Activated CD4-positive, alpha-beta T cell treated with anti-CD3 and anti-CD28 coated beads, Interleukin-2, amount 10 ng/mL, durations not matched to agents 24 days and 14 days (primary cell): ENCODE measurements at regions not wholly inside any gene's neighbourhood (a gene's known extent, or its start where the extent isn't known, plus 50 kb on each side); places are given as distances from the start of the nearest gene placed in this dataset.

Experiments used
- DNase-seq: peaks from one replicate; pipeline ENCODE4 v3.0.0; 2022
- H3K27ac Mint-ChIP-seq: one replicate; pipeline ENCODE4 v1.8.0; 2022; ENCODE audit warnings: mild to moderate bottlenecking, mixed read lengths
- H3K27me3 Mint-ChIP-seq: one replicate; pipeline ENCODE4 v1.8.0; 2022; ENCODE audit warnings: mixed read lengths
- H3K36me3 Mint-ChIP-seq: one replicate; pipeline ENCODE4 v1.8.0; 2022; ENCODE audit warnings: low read depth, mild to moderate bottlenecking, mixed read lengths
- H3K4me1 Mint-ChIP-seq: one replicate; pipeline ENCODE4 v1.8.0; 2021; ENCODE audit warnings: mixed read lengths
- H3K4me3 Mint-ChIP-seq: one replicate; pipeline ENCODE4 v1.8.0; 2022; ENCODE audit warnings: mild to moderate bottlenecking, moderate library complexity, mixed read lengths
- H3K9me3 Mint-ChIP-seq: one replicate; pipeline ENCODE4 v1.8.0; 2021; ENCODE audit warnings: mixed read lengths
- intact Hi-C: fragments of 100-400 bp; cut with micrococcal nuclease; formaldehyde crosslinking; loops from one replicate; pipeline ENCODE4 v1.15.1; 2023

DNA sequence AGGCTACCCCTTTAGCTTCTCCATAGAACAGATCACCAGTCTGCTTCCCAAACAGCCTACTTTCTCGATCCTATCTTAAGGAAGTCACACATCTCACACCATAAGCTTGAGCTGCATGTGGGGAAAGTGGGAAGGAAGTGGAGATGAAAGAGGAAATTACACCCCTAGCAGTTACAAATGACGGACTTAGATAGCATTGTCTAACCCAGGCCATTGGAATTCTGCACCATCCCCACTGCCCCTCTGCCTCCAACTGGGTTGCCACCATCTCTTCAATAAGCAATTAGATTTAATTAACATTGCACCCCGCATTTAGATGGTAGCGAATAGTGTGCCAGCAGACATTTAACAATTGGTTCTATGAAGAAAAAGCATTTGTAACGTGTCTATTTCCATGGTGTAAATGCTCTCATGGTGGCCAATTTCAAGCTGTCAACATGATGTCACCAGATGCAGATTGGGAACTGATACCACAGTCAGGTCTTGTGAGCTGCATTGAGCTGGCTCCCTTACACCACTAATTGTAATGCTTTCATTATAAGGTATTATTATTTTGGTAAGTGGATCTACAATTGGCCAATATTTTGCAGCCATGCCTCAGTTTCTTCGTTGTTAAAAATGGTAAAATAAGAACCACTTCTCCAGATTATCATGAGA lies 124.7 kb downstream of the CD24 start:
- no peaks in the 10 kb centered on the region for H3K36me3 Mint-ChIP-seq
- H3K4me3 Mint-ChIP-seq, result no peak overlapping the region
- peaks cover 2% of the 10 kb centered on the region for H3K27me3 Mint-ChIP-seq
- H3K4me1 Mint-ChIP-seq, result peaks cover 2% of the 10 kb centered on the region
- no peak for DNase-seq
- H3K27ac Mint-ChIP-seq, result no peak overlapping the region
- intact Hi-C loops, result no loop called here
- no peaks in the 10 kb centered on the region for H3K9me3 Mint-ChIP-seq

DNA sequence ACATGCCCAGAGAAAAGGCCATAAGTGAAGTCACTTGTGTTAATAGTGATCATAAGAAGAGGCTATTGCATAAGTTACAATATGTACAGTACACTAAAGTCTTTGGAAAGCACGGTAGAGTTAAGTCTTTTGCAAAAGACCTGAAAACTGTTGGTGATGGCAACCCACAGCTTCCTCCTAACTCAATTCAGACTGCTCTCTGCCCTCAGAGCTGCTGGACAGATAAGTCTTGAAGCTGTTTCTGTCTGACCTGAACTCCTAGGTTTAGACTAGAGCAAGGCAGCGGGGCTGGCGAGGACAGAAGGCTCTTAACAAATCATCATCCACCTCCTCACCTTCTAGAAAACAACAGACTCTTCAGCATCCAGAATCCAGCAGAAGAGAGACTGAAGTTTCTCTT lies 125.4 kb downstream of the CD24 start:
- Mint-ChIP-seq H3K27ac (no peak overlapping the region), H3K9me3 (no peaks in the 10 kb centered on the region), H3K36me3 (no peaks in the 10 kb centered on the region), H3K4me3 (no peak overlapping the region), H3K4me1 (peaks cover 4% of the 10 kb centered on the region), H3K27me3 (peaks cover 4% of the 10 kb centered on the region)
- DNase-seq, result no peak
- intact Hi-C loops, result no loop called here

DNA sequence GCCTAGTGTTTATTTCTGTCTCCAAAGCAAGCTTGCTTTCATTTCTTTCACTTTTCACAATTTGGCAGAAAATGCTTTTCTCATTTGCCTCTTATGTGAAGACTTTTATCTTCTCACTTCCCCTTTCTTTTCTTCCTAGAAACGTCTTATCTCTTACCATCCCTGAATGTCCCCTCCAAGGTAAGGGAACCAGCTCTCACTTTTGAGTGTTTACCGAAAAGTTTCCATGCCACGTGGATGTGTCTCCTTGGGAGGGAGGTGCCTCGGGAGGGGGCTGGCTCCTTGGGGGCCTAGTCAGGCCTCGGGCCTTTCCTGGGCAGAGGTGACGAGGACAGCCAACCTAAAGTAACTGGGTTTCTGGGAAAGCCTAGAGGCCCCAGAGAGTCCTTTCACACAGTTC lies 127.4 kb downstream of the CD24 start:
- DNase-seq, result no peak
- no peaks in the 10 kb centered on the region for H3K36me3 Mint-ChIP-seq
- no peak overlapping the region for H3K27ac Mint-ChIP-seq
- no peak overlapping the region for H3K4me3 Mint-ChIP-seq
- H3K9me3 Mint-ChIP-seq, result no peaks in the 10 kb centered on the region
- peaks cover 4% of the 10 kb centered on the region for H3K4me1 Mint-ChIP-seq
- intact Hi-C loops, result no loop called here
- H3K27me3 Mint-ChIP-seq, result peaks cover 15% of the 10 kb centered on the region

DNA sequence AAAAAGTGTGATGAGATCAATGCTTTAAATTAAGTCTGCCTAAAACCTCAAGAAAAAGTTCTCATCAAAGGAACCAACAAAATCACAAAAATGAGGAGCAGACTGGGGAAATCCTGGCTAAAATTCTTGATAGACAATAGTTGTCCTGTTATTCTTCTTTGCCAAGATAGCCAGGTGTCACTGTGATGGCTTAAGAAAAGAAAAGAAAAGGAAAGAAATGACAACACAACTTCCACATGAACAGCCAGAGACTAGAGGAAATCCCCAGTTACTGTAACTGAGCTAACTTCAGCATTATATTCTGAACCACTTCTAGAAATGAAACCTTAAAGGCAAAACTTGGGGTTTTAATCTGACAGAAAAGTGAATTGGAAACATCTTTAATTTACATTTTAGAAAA lies 129.6 kb downstream of the CD24 start:
- DNase-seq, result no peak
- intact Hi-C loops, result no loop called here
- H3K4me1 Mint-ChIP-seq, result peaks cover 4% of the 10 kb centered on the region
- no peak overlapping the region for H3K27ac Mint-ChIP-seq
- no peak overlapping the region for H3K4me3 Mint-ChIP-seq
- no peaks in the 10 kb centered on the region for H3K36me3 Mint-ChIP-seq
- no peaks in the 10 kb centered on the region for H3K9me3 Mint-ChIP-seq
- peaks cover 18% of the 10 kb centered on the region for H3K27me3 Mint-ChIP-seq

DNA sequence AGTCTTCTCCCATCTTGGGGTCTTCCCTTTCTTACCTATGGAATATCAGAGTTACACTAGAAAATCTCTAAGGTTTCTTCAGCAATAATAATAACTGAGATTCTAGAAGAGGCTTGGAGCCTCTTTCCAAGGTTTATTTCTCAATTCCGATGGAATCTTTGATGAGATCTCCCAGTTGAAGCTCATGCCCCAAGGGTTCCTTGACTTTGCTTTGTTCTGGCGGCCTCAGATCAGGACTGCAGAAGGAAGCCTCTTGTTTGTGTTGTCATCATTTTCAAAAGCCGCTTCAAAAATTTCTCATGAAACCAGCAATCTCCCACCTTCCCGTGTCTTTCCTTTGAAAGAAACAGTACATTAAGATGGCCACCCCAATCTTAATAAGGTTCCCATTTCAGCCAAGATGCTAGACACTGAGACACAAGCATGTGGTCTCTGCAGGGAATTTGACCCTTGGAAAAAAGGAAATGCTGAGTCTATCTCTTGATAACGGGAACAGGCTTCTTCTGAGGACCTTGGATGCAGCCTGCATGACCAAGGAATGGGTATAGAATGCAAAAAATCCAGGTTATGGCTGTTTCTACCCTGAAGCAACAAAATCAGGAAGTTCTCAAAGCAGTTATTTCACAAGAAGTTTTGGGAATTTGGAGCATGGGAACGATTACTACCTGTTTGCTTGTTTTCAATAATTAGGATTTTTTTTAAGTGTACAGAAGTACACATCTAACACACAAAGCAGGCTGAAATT lies 141.6 kb downstream of the CD24 start:
- H3K4me1 Mint-ChIP-seq, result no peaks in the 10 kb centered on the region
- intact Hi-C loops, result no loop called here
- peaks cover 19% of the 10 kb centered on the region for H3K27me3 Mint-ChIP-seq
- DNase-seq, result no peak
- H3K36me3 Mint-ChIP-seq, result no peaks in the 10 kb centered on the region
- no peak overlapping the region for H3K27ac Mint-ChIP-seq
- H3K4me3 Mint-ChIP-seq, result no peak overlapping the region
- no peaks in the 10 kb centered on the region for H3K9me3 Mint-ChIP-seq

DNA sequence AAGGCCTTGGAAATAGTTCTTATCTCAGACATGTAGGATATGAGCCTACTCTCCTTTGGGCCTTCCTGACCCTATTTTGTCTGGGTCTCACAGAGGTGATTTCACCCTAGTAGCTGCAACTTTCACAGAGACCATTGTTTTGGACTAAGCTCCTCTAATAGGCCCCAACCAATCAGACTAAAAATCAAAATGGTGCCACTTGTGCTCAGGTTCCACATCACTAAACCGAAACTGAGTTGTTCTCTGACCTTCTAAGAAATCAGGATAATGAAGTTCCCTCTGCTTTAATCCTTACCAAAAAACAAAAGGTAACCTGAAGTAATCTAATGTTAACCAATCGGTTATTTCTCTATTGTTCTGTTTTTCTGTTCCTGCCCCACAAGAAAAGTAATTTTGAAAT lies 143.6 kb downstream of the CD24 start:
- no peaks in the 10 kb centered on the region for H3K9me3 Mint-ChIP-seq
- intact Hi-C loops, result no loop called here
- no peaks in the 10 kb centered on the region for H3K36me3 Mint-ChIP-seq

DNA sequence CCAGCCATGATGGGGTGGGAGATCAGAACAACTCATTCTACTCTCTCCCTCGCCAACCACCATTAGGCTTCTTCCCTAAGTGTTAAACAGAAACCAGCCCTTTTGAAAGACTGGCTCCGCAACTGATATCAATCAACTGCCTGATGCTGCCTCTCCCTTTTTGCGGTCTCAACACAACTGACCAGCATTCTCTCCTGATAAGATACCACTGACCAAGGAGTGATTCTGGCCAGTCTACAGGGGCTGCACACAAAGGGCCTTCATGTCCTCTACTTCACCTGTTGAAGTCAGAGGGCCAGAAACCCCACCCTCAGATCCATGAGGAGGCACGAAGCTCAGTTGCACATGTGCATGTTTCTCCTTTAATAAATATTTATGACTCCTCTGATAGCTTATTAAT lies 145.1 kb downstream of the CD24 start:
- Mint-ChIP-seq H3K9me3 (no peaks in the 10 kb centered on the region), H3K27ac (no peak overlapping the region), H3K27me3 (peaks cover 5% of the 10 kb centered on the region), H3K36me3 (no peaks in the 10 kb centered on the region), H3K4me1 (no peaks in the 10 kb centered on the region), H3K4me3 (no peak overlapping the region)
- intact Hi-C loops, result no loop called here
- DNase-seq, result no peak

More for the DNA sequence above, 143.6 kb downstream of the CD24 start:
- Mint-ChIP-seq H3K27ac (no peak overlapping the region), H3K27me3 (peaks cover 11% of the 10 kb centered on the region), H3K4me3 (no peak overlapping the region), H3K4me1 (no peaks in the 10 kb centered on the region)
- no peak for DNase-seq

DNA sequence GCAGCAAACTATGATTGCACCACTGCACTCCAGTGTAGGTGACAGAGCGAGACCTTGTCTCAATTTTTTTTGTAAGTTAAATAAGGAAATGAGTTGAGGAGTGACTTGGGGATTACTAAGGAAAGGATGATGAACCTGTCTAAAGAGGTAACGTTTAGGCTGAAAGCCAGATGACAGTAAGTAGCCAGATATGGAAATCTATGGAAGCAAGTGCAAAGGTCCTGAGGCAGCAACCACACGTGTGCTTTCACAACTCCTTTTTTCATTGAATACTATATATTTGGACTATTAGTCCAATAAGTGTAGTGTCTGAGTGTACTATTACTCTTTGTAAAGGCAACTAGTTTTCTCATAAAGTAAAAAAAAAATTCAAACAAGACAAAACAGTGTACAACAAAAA lies 147.4 kb downstream of the CD24 start:
- Mint-ChIP-seq H3K27ac (no peak overlapping the region), H3K9me3 (no peaks in the 10 kb centered on the region), H3K36me3 (no peaks in the 10 kb centered on the region), H3K4me1 (no peaks in the 10 kb centered on the region), H3K4me3 (no peak overlapping the region), H3K27me3 (peaks cover 1% of the 10 kb centered on the region)
- intact Hi-C loops, result no loop called here
- no peak for DNase-seq

DNA sequence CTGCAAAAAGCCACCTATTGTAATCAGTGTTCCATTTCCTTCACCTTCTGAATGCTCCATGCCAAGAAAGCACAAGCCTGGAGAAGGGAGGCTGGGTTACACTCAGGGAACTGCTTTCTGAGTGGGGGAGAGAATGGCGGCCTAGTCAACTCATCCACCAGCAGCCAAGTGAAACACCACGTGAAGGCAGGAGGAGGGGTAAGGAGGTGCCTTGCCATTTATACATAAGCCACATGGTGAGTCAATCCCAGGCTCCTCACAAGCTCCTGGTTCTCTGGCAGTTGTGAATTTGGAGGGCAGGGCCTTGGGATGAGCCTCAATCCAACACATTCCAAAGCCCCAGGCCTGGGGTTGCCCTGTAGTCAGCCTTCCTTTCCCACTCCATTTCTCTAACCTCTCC lies 149.4 kb downstream of the CD24 start:
- intact Hi-C loops, result no loop called here
- H3K36me3 Mint-ChIP-seq, result no peaks in the 10 kb centered on the region
- no peak overlapping the region for H3K27ac Mint-ChIP-seq
- no peaks in the 10 kb centered on the region for H3K9me3 Mint-ChIP-seq
- H3K4me1 Mint-ChIP-seq, result no peaks in the 10 kb centered on the region
- no peak for DNase-seq
- no peak overlapping the region for H3K4me3 Mint-ChIP-seq
- peaks cover 1% of the 10 kb centered on the region for H3K27me3 Mint-ChIP-seq

DNA sequence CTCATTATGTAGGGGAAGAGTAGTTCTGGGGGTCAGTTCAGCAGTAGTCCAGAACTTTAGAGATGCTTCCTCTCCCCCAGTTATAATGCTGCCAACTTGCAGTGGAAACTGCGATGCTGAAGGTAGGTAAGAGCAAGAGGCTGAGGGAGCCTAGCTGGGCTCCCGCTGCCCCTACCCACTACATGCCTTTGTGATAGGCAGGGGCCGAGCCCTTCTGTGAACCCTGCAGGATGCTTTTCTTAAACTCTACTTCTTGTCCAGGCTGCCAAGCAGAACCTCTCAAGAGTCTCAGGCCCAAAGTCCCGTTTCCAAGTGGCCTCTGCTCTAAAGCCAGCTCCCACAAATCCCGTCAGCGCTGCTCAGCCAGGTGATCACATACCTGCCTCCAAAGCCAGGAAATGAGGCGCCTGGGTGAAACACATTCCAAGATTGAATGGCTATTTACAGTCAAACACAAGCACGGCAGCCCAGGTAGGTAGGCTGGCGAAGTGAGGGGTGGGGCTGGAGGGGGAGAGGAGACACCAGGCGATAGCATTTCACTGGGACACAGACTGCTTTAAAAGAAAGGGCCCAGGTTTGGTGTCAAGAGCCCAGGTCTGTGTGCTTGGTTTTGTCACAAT lies 150.7 kb downstream of the CD24 start:
- DNase-seq, result no peak
- intact Hi-C loops, result no loop called here
- H3K27me3 Mint-ChIP-seq, result no peaks in the 10 kb centered on the region
- no peaks in the 10 kb centered on the region for H3K9me3 Mint-ChIP-seq
- no peak overlapping the region for H3K27ac Mint-ChIP-seq
- H3K36me3 Mint-ChIP-seq, result no peaks in the 10 kb centered on the region
- H3K4me3 Mint-ChIP-seq, result no peak overlapping the region
- no peaks in the 10 kb centered on the region for H3K4me1 Mint-ChIP-seq

DNA sequence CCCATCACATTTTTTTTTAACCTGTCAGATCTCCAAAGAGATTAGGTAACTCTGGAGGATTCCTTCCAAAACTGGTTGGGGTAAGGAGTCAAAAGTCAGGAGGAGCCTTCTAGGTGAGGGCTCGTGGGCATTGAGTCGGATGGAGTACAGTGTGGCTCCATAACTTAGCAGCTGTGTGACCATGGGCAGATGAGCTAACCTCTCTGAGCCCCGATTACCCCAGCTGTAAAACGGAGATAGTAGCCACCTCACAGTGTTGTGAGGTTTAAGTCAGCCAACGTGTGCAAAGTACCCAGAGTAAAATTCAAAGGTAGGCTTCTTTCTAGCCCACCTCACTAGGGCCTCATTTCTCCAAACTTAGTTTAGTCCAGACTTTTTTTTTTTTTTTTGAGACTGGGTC lies 151.5 kb downstream of the CD24 start:
- Mint-ChIP-seq H3K9me3 (no peaks in the 10 kb centered on the region), H3K4me3 (no peak overlapping the region), H3K27ac (no peak overlapping the region), H3K4me1 (no peaks in the 10 kb centered on the region), H3K27me3 (no peaks in the 10 kb centered on the region), H3K36me3 (no peaks in the 10 kb centered on the region)
- no peak for DNase-seq
- intact Hi-C loops, result no loop called here

DNA sequence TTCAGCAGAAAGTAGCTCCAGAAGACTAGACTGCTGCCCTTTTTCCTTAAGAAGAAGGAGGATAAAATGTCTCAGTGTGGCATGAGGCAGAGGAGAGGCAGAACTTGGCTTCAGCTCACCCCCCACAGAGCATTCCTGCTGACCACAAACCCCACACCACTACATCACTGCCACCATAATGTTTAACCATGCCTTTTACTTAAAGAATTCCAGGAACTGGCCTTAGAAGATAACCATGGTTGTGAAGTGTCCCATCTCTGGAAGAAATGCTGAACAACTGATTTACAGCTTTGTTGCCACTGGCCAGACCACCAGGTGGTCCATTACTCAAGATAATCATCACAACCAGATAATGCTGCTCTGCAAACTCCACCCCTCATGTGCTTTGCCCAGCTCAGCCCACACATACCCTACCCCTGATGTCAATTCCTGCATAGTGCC lies 154.1 kb downstream of the CD24 start:
- H3K27ac Mint-ChIP-seq, result no peak overlapping the region
- H3K9me3 Mint-ChIP-seq, result no peaks in the 10 kb centered on the region
- H3K4me3 Mint-ChIP-seq, result no peak overlapping the region
- no peaks in the 10 kb centered on the region for H3K36me3 Mint-ChIP-seq
- no peak for DNase-seq
- no peaks in the 10 kb centered on the region for H3K4me1 Mint-ChIP-seq
- intact Hi-C loops, result no loop called here
- no peaks in the 10 kb centered on the region for H3K27me3 Mint-ChIP-seq

DNA sequence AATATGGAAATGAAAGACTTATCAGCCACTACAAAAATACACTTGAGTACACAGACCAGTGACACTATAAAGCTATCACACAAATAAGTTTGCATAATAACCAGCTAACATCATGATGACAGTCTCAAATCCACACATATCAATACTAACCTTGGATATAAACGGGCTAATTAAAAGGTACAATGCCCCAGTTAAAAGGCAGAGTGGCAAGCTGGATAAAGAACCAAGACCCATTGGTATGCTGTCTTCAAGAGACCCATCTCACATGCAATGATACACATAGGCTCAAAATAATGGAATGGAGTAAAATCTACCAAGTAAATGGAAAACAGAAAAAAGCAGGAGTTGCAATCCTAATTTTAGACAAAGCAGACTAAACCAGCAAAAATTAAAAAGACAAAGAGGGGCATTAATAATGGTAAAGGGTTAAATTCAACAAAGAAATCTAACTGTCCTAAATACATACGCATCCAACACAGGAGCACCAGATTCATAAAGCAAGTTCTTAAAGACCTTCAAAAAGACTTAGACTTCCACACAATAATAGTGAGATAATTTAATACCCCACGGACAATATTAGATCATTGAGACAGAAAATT lies 163.3 kb downstream of the CD24 start:
- Mint-ChIP-seq H3K36me3 (no peaks in the 10 kb centered on the region), H3K4me1 (no peaks in the 10 kb centered on the region), H3K27ac (no peak overlapping the region), H3K27me3 (peaks cover 5% of the 10 kb centered on the region), H3K9me3 (peaks cover 25% of the 10 kb centered on the region), H3K4me3 (no peak overlapping the region)
- intact Hi-C loops, result no loop called here
- DNase-seq, result no peak

DNA sequence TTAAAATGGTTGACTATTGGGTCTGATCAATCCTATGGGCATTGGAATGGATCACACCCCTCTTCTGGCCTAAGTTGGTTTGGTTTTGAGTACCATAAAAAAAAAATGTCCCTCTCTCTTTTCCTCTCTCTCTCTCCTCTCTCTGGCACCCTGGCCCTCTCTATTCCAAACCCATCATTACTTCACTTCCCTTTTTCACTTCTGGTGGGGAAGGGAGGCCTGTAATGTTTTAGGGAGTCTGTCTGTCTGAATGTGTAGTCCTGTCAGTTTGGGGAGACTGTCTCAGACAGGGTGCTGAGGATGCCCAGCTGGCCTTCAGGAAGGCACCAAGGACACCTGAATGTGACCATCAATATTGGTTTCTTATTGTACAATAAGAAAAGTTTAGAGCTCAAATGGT lies 165.8 kb downstream of the CD24 start:
- Mint-ChIP-seq H3K4me1 (no peaks in the 10 kb centered on the region), H3K4me3 (no peak overlapping the region), H3K27ac (no peak overlapping the region), H3K36me3 (no peaks in the 10 kb centered on the region), H3K27me3 (peaks cover 5% of the 10 kb centered on the region), H3K9me3 (peaks cover 25% of the 10 kb centered on the region)
- no peak for DNase-seq
- intact Hi-C loops, result no loop called here
